ENCODE measurements at regions not wholly inside any gene's neighbourhood (a gene's known extent, or its start where the extent isn't known, plus 50 kb on each side); places are given as distances from the start of the nearest gene placed in this dataset.

DNA sequence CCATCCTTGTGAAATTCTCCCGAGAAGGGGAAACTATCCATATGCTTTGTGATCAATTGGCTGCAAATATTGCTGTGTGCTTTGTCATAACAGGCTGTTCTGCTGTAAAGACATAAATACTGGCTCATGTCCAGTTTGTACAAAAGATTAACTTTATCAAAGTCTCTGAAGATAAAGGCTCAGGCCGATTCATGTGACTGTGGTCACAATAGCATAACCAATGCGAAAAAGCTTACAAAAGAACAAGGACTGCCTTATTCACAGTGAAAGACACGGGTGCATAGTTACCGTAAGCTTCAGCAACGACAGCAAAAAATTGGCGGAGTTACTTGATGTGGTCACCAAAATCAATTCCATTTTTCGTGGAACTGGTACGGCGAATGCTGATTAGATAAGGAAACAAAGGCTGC lies 173.6 kb upstream of the CHRM3 start:
- DNase-seq (ENCODE audit: low spot score) = no peak

DNA sequence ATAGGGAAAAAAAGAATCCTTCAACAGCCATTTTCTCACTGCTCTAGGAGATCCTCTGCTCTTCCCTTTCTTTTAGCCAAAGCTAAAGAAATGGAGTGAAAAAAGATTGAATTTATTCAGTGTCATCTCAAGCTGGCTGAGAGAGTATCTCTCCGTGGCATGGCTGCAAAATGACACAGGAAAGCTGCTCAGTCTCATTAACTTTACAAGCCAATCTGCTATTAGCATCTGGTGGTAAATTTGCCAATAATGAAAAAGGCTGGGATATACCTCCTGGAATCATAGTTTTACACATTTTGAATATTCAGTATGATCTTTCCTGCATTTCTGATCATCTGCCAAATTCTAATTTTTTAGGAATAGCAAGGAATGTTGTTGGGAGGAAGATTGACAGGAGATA lies 176.8 kb upstream of the CHRM3 start:
- no peak for DNase-seq (ENCODE audit: low spot score)

DNA sequence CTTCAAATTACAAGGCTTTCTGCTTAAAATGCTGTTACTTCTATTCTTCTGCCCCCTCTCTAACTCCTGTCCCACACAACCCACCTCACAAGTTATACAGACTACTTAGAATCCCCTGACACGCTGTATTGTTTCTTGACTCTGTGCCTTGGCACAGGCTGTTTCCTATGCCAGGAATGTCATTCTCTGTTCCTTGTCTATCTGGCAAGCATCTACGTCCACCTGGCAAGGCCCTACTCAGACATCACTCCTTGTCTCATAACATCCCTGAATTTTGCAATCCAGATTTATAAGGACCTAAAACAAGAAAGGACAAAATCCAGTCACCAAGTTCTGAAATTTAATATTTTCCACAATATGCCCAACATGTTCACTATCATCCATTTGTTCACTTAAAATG lies 182.0 kb upstream of the CHRM3 start:
- no peak for DNase-seq (ENCODE audit: low spot score)

DNA sequence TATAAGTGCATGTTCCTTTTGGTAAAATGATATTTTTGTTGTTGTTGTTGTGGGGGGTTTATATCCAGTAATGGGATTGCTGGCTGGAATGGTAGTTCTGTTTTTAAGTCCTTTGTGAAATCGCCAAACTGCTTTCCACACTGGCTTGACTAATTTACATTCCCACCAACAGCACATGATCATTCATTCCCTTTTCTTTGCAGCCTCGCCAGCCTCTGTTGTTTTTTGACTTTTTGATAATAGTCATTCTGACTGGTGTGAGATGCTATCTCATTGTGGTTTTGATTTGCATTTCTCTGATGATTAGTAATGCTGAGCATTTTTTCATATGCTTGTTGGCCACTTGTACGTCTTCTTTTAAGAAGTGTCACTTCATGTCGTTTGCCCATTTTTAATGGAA lies 188.5 kb upstream of the CHRM3 start:
- DNase-seq (ENCODE audit: low spot score) = no peak

DNA sequence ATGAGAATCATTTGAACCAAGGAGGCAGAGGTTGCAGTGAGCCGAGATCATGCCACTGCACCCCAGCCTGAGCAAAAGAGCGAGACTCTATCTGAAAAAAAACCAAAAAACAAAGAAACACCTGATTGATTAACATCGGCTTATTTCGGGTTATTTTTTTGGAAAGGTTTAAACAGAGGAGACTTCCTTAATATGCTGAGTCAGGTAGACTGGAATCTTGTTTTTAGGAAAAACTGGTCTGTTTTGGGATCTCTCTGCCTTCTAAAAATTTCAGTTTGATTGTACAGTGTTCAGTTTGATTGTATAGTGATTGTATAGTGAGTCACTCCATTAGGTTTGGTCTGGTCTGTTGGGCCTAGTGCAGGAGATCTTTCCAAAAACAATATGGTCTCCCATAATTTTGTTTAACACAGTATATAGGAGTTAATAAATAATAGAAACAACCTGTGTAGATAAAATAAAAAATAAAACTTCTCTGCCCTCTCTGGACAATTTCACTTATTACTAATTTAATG lies 196.3 kb upstream of the CHRM3 start:
- DNase-seq (ENCODE audit: low spot score) = no peak

DNA sequence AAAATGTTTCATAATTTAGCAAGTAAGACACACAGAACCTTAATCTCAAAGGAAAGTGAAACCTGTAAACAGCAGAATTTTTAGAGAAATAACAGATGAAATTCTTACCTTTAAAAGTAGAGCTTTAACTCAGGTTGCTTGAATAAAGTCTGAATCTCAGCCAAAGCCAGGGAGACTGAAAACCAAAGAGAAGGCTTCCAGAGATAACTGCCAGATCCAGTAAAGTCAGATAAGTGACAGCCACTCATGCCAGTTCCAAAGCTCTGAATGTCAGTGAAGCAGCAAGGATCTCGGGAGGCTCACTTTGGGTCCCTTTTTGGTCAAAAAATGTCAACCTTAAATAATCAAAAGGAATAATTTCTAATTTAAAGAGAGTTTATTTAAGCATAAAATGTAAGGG lies 199.9 kb upstream of the CHRM3 start:
- no peak for DNase-seq (ENCODE audit: low spot score)

DNA sequence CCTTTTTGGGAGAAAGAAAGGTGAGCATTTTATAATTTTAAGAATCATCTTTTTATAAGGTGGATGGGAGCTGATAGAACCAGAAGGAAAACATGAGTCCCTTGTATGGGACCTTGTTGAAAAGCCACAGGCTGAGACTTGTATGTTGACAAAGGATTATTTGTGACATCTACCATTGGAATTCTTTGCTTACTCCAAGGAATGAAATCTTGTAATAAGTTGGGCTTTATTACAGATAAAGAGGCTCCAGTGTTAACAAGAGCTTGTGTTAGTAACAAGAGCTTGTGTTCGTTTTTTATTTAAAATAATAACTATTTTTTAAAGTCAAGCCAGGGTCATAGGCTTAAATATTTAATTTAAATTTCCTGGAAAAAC lies 201.1 kb upstream of the CHRM3 start:
- DNase-seq (ENCODE audit: low spot score) = no peak

DNA sequence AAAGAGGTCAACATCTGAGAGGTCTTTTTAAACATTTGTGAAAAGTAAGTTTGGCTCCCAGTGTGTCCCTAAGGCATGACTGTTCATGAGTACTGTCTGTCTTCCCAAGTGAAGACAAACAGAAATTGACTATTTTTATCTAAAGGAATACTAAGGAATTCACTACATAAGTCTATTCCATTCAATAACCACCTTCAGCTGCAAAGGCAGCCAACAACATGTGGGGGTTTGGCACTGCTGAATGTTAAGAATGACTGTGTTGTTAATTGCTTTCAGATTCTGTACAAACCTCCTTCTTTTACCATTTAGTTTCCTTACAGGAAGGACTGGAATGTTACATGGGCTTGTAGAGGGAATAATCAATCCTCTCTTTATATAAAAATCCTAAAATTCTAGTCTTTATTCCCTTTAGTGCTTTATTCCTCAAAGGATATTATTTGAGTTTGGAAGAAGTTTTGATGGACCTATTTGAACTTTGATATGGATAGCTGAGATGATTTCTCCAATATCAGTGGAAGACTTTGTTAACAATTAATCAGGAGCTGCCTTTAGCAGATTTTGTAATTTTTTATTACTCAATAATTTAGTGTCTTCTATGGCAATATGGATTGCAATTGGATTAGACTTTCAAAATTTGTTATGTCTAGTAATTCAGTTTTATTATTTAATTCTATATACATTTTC lies 201.7 kb upstream of the CHRM3 start:
- DNase-seq (ENCODE audit: low spot score) = no peak

DNA sequence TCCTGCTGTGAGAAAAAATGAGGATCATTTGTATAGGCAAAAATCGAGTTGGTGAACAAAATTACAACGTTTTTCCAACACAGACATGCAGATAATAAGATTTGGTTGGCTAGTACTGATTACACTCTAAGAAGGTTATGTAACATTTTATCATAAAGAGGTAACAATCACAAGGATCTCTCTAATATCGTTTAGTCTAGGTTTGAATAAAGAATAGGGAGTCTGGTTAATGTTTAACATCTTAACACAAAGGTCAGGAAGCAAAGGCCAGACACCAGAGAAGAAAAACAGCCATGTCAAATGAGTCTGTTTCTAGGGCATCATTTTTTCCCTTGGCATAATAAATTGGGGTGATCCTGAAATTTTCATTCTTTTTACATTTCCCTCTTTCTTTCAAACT lies 207.4 kb upstream of the CHRM3 start:
- DNase-seq (ENCODE audit: low spot score) = no peak

DNA sequence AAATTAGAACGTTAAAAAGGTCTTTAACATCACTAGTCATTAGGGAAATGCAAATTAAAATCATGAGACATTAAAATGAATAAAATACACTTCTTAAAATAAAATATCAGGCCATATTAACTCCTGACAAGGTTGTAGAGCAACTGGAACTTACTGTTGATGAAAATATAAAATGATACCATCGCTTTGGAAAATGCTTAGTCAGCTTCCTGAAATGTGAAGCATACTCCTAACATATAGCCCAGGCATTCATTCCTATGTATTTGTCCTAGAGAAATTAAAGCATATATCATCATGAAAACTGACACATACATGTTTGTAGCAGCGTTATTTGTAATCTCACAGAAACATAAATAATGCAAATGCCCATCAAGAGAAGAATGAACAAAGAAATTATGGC lies 211.5 kb upstream of the CHRM3 start:
- DNase-seq (ENCODE audit: low spot score) = no peak

DNA sequence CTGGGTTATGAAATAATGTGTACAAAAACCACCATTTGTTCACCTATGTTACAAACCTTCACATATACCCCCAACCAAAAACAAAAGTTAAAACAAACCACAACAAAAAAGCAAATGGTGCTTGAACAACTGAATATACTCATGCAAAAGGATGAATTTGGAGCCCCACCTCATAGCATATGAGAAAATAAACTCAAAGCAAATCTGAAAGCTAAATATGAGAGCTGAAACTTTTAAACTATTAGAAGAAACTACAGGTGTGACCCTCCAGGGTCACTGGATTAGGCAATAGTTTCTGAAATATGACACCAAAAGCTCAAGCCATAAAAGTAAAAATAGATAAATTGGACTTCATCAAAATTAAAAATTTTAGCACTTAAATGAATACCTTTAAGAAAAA lies 215.5 kb upstream of the CHRM3 start:
- no peak for DNase-seq (ENCODE audit: low spot score)

DNA sequence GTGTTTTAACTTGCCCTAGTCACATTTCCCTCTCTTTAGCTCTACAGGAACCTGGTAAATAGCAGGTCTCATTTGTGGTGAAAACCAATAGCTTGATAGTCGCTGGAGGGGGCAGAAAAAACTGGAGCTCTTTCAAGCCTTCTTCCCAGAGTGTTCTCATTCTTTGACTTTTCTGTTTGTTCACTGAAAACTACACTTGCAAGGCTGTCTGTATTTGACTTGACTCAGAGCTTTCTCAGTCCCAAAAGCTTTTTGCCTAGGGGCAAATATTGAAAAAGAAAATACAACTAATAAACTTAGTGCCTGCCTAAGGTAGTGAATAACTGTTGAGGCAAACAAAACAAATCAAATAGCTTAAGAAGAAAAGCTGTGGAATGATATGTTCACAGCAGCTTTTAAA lies 217.1 kb upstream of the CHRM3 start:
- no peak for DNase-seq (ENCODE audit: low spot score)

DNA sequence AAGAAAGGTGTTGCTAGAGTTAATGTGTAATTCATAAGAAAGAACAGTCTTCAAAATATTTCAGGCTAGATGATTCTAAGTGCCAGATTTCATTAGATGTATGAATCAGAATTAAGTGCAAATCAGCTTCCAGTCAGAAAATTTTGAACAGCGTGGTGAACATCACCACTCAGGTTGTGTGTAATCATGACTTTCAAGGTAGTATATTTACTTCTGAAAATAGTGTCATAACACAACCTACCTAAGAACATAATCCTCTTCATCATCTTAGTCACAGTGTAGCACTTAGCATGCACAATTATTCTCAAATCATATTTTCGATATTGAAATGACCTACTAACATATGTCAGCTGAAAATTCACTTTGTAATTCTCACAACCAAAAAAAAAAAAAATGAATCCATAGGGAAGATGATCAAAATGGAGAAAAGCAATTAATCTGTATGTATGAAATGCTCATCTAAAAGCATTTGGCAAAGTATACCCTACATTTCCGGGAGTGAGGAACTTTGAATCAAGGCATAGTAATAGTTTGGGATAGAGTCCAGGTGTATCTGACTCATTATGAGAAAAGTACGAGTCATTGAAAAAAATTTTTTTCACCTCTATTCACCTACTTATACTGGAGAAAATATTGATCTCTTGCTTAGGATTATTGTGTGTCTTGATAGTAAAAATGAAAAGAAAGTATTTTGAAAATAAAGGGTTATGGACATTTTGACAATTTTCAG lies 221.8 kb upstream of the CHRM3 start:
- DNase-seq (ENCODE audit: low spot score) = no peak

DNA sequence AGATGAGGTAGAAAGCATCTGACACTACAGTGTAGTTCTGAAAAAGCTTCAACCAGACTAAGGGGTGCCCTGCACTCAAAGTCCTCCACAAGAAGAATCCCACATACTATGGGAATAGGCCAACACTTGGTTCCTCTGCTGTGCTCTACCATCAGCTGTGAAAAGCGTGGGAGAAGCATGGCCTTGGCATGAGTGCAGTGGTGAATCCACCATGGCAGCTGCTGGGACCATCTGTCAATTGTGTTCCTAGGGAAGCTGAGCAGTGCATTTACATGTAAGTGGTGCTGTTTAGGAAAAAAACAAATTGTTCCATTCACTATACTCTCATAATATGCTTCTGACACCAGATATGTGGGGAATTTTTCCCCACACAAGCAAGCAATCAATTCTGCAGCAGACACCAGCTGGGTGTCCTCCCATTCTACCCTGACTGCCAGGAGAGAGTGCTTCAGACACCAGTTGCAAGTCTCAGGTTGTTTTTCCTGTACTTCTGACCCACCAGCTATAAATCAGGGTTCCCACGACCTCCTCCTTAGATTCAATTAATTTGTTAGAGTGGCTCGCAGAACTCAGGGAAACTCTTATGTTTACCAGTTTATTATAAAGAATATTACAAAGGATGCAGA lies 230.8 kb upstream of the CHRM3 start:
- no peak for DNase-seq (ENCODE audit: low spot score)

DNA sequence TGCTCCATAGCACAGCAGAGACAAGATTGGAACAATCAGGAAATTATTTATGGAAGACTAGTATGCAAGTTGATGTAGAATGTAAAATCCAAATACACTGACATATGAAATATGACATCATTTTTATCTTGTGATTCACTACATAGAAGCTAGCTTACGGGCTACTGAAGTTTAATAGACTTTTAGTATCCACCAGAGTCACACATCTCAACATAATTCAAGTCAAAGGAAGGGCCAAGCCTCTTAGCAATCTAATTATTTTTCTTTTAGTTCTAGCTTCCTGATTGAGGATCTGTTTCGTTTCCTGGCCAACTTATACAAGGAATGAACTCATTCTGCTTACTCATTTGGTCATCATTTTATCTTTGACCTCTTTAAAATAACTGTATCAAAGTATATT lies 234.4 kb upstream of the CHRM3 start:
- DNase-seq (ENCODE audit: low spot score) = no peak

DNA sequence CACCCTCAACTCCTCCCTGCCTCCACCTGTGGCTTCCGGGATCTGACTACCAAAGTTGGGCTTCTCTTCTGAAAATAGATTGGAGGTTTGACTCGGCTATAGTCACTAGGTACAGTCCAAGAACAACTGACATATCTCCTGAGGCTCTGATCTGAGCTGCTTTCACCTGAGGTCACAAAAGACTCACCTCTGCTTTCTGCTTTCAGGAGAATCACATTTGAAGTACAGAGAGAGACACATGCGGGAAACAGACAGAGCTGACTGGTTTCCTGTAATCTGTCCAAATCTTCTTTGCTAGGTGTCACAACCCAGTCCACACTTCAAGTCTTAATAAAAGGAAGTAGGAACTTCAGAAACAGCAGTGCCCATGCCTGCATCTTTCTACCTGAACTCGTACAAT lies 245.4 kb upstream of the CHRM3 start:
- DNase-seq (ENCODE audit: low spot score) = no peak

DNA sequence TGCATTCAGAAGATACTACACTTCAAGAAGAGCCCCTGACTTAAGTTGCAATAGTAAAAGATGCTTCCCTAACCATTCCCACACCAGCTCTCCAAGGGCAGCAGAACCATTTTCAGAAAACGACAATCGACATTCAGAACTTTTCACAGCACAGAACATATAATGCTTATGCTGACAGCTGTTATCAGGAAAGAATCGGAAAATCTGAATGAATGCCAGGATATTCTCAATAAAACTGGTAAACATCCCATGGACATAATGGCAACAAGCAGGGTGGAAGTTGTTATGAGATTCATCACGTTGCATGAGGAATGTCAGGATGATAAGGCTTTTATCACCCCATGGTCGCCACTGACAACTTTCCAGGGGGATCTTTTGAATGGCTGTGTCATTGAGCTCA lies 246.6 kb upstream of the CHRM3 start:
- no peak for DNase-seq (ENCODE audit: low spot score)

DNA sequence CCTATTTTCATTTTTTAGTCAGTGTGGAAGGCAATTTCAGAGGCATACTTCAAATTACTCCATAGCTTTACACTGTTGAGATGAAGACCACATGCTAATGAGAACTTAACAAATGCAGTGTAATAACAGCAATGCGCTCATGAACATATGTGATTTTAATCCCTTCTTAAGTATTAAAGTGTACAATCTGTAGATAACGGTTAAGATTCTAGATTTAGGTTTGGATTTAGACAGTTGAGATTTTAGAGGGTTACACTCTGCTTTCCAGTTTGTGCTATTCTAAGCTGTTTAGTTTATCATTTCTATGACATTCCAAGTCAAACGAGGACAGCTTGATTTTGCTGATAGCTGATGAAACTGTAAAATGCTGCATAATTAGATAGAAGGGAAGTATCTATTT lies 257.8 kb upstream of the CHRM3 start:
- no peak for DNase-seq (ENCODE audit: low spot score)

DNA sequence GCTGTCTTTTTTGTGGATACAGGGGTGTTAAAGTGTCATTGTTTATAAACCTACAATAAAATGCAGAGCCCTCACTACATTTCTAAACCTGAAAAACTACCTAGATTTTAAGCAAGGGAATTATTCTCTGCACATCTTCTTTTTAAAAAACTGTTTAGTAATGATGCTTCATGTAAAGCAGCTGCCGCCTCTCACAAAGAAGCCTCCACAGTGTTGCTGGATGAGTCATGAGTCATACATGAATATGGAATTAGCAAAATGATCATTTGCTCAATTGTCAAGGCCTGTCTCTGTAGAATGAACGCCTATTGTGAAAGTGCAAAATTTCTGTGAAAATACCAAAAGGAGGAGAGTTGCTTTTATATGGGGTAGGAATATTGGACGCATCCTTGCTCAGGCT lies 259.5 kb upstream of the CHRM3 start:
- DNase-seq (ENCODE audit: low spot score) = no peak

DNA sequence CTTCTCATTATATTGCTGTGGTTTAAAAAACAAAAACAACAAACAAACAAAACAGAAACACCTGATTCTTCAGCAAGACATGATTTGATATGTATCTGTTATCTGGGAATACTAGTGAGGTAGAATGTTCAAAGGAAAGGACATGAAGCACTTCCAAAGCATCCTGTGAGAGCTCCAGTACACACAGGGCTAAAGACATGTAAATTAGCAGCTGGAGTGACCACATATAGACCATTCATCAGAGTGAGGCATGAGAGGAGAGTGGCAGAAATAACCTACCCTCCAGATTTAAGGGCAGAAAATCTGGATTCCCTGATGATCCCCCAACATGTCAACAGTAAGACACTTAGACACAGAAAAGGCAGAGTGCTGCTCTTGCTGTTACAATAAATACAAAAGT lies 260.5 kb upstream of the CHRM3 start:
- DNase-seq (ENCODE audit: low spot score) = no peak

DNA sequence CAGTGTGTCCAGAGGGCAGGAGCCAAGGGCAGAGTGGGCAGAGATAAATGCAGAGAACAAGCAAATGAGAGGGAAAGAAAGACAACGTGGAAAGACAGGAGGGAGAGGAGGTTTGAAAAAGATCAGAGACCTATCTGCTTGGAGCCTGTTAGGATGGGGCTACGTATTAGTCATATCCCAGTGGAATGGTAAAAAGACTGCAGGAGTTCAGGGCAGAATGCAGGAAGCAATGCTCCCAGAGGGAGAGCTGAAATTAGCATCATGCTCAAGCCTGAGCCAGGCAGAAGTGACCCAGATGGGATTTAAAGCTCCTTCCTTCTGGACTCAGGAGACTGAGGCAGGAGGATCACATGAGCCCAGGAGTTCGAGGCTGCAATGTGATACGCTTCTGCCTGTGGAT lies 261.3 kb upstream of the CHRM3 start:
- peak; percentile 7 for DNase-seq (ENCODE audit: low spot score)

DNA sequence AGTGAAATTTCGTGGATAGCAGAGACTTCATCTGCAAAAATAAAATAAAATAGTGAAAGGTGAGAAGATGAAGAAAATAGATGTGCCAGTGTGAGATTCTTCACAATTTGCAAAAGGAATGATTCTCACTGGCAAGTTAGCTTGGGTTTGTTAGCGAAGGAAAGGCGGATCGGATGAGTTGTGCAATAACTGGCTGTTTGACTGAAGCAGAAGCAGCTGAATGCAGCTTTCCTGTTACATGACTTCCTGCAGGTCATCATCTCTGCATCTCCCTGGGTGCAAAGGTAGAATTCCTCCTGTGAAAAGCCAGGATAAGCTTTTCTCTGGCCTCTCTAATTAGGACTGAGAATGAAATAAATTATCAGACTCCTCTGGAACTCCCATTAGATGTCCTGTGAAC lies 263.1 kb upstream of the CHRM3 start:
- DNase-seq (ENCODE audit: low spot score) = no peak
